DND-41 (cell line): ENCODE measurements at regions not wholly inside any gene's neighbourhood (a gene's known extent, or its start where the extent isn't known, plus 50 kb on each side); places are given as distances from the start of the nearest gene placed in this dataset.

Source experiments
- ATAC-seq: fragments of 200-7000 bp; cut with Tn5 transposase; 3 replicates; pipeline ENCODE4 v1.9.1; 2021; ENCODE audit warnings: low read depth; ENCODE audit not compliant: insufficient read depth
- DNase-seq: peaks from one replicate; pipeline ENCODE4 v3.0.0-alpha.2; 2020
- H2AFZ ChIP-seq: 2 replicates; pipeline ENCODE4 v1.6.0; 2012; ENCODE audit warnings: low read depth, low read length
- H3K27ac ChIP-seq: 2 replicates; pipeline ENCODE4 v1.5.1; 2012; ENCODE audit warnings: low read length, inconsistent platforms
- H3K27me3 ChIP-seq: fragments of 200-600 bp; sonication (generic); 2 replicates; pipeline ENCODE4 v1.6.0; 2012; ENCODE audit warnings: low read length, mild to moderate bottlenecking, inconsistent platforms; ENCODE audit not compliant: insufficient read depth, poor library complexity
- H3K36me3 ChIP-seq: 2 replicates; pipeline ENCODE4 v1.5.1; 2012; ENCODE audit warnings: low read length, inconsistent platforms; ENCODE audit not compliant: insufficient read depth
- H3K4me1 ChIP-seq: 2 replicates; pipeline ENCODE4 v1.5.1; 2012; ENCODE audit warnings: mild to moderate bottlenecking, low read length; ENCODE audit not compliant: insufficient read depth
- H3K4me2 ChIP-seq: 2 replicates; pipeline ENCODE4 v1.6.0; 2012; ENCODE audit warnings: mild to moderate bottlenecking, moderate library complexity, low read length, inconsistent platforms; ENCODE audit not compliant: insufficient read depth
- H3K4me3 ChIP-seq, 2 experiments: fragments of 200-600 bp in 1 of 2; shearing (Covaris generic) in 1 of 2; 2 replicates each; pipeline ENCODE4 v1.5.1; 2012 to 2016; ENCODE audit warnings: inconsistent platforms in 2 of 2, low read length in 2 of 2, mild to moderate bottlenecking in 2 of 2, low read depth in 1 of 2, moderate library complexity in 1 of 2
- H3K79me2 ChIP-seq: 2 replicates; pipeline ENCODE4 v1.6.0; 2012; ENCODE audit warnings: low read length, inconsistent platforms; ENCODE audit not compliant: insufficient read depth
- H3K9ac ChIP-seq: 2 replicates; pipeline ENCODE4 v1.6.0; 2012; ENCODE audit warnings: low read depth, mild to moderate bottlenecking, inconsistent platforms, low read length, moderate library complexity
- H3K9me3 ChIP-seq: 2 replicates; pipeline ENCODE4 v1.5.1; 2012; ENCODE audit warnings: low read length, moderate library complexity, mild to moderate bottlenecking, inconsistent platforms; ENCODE audit not compliant: insufficient read depth, severe bottlenecking
- H4K20me1 ChIP-seq: 2 replicates; pipeline ENCODE4 v1.6.0; 2012; ENCODE audit warnings: low read length; ENCODE audit not compliant: insufficient read depth
- EZH2 ChIP-seq: IDR thresholded peaks from 3 replicates; pipeline ENCODE4 v1.6.1; 2012; ENCODE audit warnings: borderline replicate concordance, low read depth, mild to moderate bottlenecking, moderate library complexity, low read length, inconsistent platforms; ENCODE audit not compliant: severe bottlenecking
- TF ChIP-seq, protein P1 (sequence below): IDR thresholded peaks from 2 replicates; pipeline ENCODE4 v1.5.1; 2012; ENCODE audit warnings: borderline replicate concordance, low read length, moderate library complexity, mild to moderate bottlenecking; ENCODE audit not compliant: poor library complexity, severe bottlenecking; ENCODE audit errors: extremely low read depth

DNA sequence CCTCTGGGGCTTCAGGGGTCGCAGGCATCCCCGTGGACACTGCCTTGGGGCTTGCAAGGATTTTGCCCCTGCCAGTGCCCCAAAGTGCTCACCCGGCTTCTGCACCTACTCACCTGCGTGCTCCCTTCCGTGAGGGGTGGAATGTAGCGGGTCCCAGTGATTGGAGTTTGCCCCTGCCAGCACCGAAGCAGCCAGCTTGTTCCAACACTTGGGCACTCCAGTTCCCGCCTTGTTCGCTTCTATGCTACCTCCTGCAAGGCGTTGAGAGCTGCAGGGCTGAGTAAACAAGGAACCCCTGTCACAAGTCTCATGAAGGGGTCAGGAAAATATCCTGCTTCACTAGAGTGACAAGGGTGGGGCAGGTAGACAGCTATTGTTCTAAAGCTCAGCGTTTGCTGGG, 631.5 kb downstream of the EPHA4 start:
- Histone ChIP-seq H3K9ac (no peak overlapping the region), H3K4me1 (no peaks in the 10 kb centered on the region), H3K4me2 (no peak overlapping the region), H3K36me3 (no peaks in the 10 kb centered on the region), H2AFZ (no peak overlapping the region), H3K79me2 (no peaks in the 10 kb centered on the region), H3K9me3 (no peaks in the 10 kb centered on the region), H3K27ac (no peak overlapping the region), H4K20me1 (no peaks in the 10 kb centered on the region), H3K4me3 (no peak overlapping the region), H3K27me3 (no peaks in the 10 kb centered on the region)
- TF ChIP-seq, protein P1, sequence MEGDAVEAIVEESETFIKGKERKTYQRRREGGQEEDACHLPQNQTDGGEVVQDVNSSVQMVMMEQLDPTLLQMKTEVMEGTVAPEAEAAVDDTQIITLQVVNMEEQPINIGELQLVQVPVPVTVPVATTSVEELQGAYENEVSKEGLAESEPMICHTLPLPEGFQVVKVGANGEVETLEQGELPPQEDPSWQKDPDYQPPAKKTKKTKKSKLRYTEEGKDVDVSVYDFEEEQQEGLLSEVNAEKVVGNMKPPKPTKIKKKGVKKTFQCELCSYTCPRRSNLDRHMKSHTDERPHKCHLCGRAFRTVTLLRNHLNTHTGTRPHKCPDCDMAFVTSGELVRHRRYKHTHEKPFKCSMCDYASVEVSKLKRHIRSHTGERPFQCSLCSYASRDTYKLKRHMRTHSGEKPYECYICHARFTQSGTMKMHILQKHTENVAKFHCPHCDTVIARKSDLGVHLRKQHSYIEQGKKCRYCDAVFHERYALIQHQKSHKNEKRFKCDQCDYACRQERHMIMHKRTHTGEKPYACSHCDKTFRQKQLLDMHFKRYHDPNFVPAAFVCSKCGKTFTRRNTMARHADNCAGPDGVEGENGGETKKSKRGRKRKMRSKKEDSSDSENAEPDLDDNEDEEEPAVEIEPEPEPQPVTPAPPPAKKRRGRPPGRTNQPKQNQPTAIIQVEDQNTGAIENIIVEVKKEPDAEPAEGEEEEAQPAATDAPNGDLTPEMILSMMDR, result no peak
- ATAC-seq, result no peak
- no peak for DNase-seq

DNA sequence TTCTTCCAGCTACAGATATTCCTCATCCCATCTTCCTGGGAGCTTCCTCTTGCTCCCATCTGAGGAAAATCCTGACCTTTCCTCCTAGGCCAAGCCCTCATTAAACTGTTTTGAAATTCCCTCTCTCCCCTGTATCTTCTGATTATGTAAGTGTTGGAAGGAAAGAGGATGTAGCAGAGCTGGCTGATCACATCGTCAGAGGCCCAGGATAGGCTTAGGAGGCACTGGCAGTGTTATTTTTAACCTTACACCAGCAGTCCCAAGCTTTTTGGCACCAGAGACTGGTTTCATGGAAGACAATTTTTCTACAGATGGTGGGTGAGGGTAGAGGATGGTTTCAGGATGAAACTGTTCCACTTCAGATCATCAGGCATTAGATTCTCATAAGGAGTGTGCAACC, 630.4 kb downstream of the EPHA4 start:
- Histone ChIP-seq H4K20me1 (no peaks in the 10 kb centered on the region), H3K4me2 (no peak overlapping the region), H3K4me1 (no peaks in the 10 kb centered on the region), H2AFZ (no peak overlapping the region), H3K9ac (no peak overlapping the region), H3K4me3 (no peak overlapping the region), H3K36me3 (no peaks in the 10 kb centered on the region), H3K79me2 (no peaks in the 10 kb centered on the region), H3K9me3 (no peaks in the 10 kb centered on the region), H3K27ac (no peak overlapping the region), H3K27me3 (no peaks in the 10 kb centered on the region)
- DNase-seq (no peak), ATAC-seq (no peak)
- TF ChIP-seq EZH2, result no peak
- TF ChIP-seq, protein P1, result no peak

DNA sequence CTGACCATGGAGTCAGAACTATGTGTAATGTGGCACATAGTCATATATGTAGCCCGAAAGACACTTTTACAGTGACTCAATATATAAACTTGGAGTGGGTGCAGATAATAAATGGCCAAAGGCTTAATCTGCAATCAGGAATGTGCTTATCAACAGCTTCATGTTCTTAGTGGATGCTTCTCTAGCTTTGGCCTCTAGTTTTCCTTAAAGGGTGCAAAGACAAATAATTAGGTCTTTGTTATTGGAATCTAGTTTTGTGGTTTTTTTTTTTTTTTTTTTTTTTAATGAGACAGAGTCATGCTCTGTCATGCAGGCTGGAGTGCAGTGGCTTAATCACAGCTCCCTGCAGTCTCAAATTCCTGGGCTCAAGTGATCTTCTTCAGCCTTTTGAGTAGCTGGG, 625.6 kb downstream of the EPHA4 start:
- no peak for ATAC-seq
- H3K36me3 ChIP-seq, result no peaks in the 10 kb centered on the region
- no peaks in the 10 kb centered on the region for H3K9me3 ChIP-seq
- no peak overlapping the region for H3K9ac ChIP-seq
- TF ChIP-seq, protein P1, result no peak
- TF ChIP-seq EZH2, result no peak
- no peaks in the 10 kb centered on the region for H3K4me1 ChIP-seq
- no peaks in the 10 kb centered on the region for H3K79me2 ChIP-seq
- no peak overlapping the region for H3K27ac ChIP-seq
- H3K27me3 ChIP-seq, result no peaks in the 10 kb centered on the region
- H3K4me2 ChIP-seq, result no peak overlapping the region
- H3K4me3 ChIP-seq, result no peak overlapping the region
- no peak overlapping the region for H2AFZ ChIP-seq
- DNase-seq, result no peak
- H4K20me1 ChIP-seq, result no peaks in the 10 kb centered on the region

DNA sequence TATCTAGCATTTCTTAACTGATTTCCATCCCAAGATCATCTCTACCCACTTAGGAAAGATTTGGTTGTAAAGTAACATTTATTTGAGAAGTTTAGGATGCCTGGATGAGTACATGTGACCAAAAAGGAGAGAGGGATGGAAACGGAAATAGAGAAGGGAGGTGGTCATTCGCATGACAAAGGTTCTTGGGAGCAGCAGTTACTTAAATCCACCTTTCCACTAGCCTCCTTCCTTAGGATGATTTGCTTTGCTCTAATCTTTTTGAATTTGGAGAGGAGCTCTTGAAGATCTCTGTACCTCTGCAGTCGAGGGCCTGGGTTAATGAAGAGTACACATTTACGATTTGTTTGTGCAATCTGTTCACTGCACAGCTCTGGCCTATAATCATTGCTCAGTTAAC, 623.5 kb downstream of the EPHA4 start:
- Histone ChIP-seq H3K79me2 (no peaks in the 10 kb centered on the region), H3K9ac (no peak overlapping the region), H4K20me1 (no peaks in the 10 kb centered on the region), H3K4me1 (no peaks in the 10 kb centered on the region), H3K4me2 (no peak overlapping the region), H3K27ac (no peak overlapping the region), H3K4me3 (no peak overlapping the region), H3K27me3 (no peaks in the 10 kb centered on the region), H3K9me3 (no peaks in the 10 kb centered on the region), H2AFZ (no peak overlapping the region), H3K36me3 (no peaks in the 10 kb centered on the region)
- TF ChIP-seq EZH2, result no peak
- TF ChIP-seq, protein P1, result no peak
- DNase-seq, result no peak
- no peak for ATAC-seq
